Lower lobe of right lung (tissue), 2 donors: ENCODE measurements at regions not wholly inside any gene's neighbourhood (a gene's known extent, or its start where the extent isn't known, plus 50 kb on each side); places are given as distances from the start of the nearest gene placed in this dataset.

Experiments used
- ATAC-seq, 2 donors: fragments of 200-7000 bp; cut with Tn5 transposase; one replicate each; pipeline ENCODE4 v1.9.1; 2020 to 2022; ENCODE audit warnings: mild to moderate bottlenecking in 2 of 2, moderate library complexity in 2 of 2
- DNase-seq: peaks from one replicate; pipeline ENCODE4 v3.0.0-alpha.2; 2020
- H3K27ac ChIP-seq: fragments of 200-600 bp; one replicate; pipeline ENCODE4 v1.8.0; 2022
- H3K27me3 ChIP-seq: fragments of 200-600 bp; one replicate; pipeline ENCODE4 v1.8.0; 2022; ENCODE audit warnings: low read depth
- H3K36me3 ChIP-seq: fragments of 200-600 bp; one replicate; pipeline ENCODE4 v1.8.0; 2022; ENCODE audit warnings: mild to moderate bottlenecking
- H3K4me1 ChIP-seq: fragments of 200-600 bp; one replicate; pipeline ENCODE4 v1.8.0; 2022
- H3K4me3 ChIP-seq: fragments of 200-600 bp; one replicate; pipeline ENCODE4 v1.8.0; 2022; ENCODE audit warnings: mild to moderate bottlenecking
- H3K9me3 ChIP-seq: fragments of 200-600 bp; one replicate; pipeline ENCODE4 v1.8.0; 2022
- CTCF ChIP-seq: fragments of 200-600 bp; IDR thresholded peaks from one replicate; pipeline ENCODE4 v1.8.0; 2022; ENCODE audit warnings: antibody characterized with exemption, mild to moderate bottlenecking
- intact Hi-C: fragments of 100-400 bp; cut with DNase I; formaldehyde crosslinking; loops from one replicate; pipeline ENCODE4 v1.11.0; 2022
- donor health status: DM: no; HTN: yes; CAD: no; lungs with severe emphysema.

GRCh38 chr5:141800617-141801016, 77.6 kb downstream of the PCDH1 start:
- peaks cover 19% of the 10 kb centered on the region for H3K4me1 ChIP-seq
- no peak for ATAC-seq
- intact Hi-C loops = no loop called here

GRCh38 chr5:141799507-141800167, 78.6 kb downstream of the PCDH1 start:
- Histone ChIP-seq H3K4me3 (no peak overlapping the region), H3K36me3 (no peaks in the 10 kb centered on the region), H3K9me3 (no peaks in the 10 kb centered on the region), H3K27ac (no peak overlapping the region), H3K27me3 (peaks cover 3% of the 10 kb centered on the region), H3K4me1 (peaks cover 10% of the 10 kb centered on the region)
- TF ChIP-seq CTCF = no peak
- intact Hi-C loops = no loop called here
- ATAC-seq (no peak), DNase-seq (no peak)

More at GRCh38 chr5:141800617-141801016, 77.6 kb downstream of the PCDH1 start:
- Histone ChIP-seq H3K27ac (no peak overlapping the region), H3K36me3 (no peaks in the 10 kb centered on the region), H3K4me3 (no peak overlapping the region), H3K27me3 (peaks cover 10% of the 10 kb centered on the region), H3K9me3 (no peaks in the 10 kb centered on the region)
- DNase-seq = no peak
- TF ChIP-seq CTCF = no peak

DNA sequence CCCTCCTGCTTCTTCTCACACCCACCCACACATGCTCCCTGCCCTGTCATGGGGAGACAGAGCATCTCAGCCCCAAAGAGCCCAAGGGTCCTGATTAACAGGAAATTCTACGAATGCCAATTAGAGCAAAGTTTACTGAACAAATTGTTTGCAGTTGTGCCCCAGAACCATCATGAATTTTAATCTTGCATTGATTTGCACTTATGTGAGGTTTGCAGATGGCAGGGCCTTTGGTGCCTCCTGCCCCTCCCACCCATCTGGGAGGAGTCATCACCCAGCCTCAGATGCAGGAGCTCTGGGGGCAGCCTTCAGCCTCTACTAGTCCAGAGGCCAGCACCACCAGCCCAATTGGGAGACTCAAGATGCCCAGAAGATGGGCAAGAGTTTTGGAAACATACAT, 80.8 kb downstream of the PCDH1 start:
- ATAC-seq = no peak
- H3K9me3 ChIP-seq = no peaks in the 10 kb centered on the region
- no peaks in the 10 kb centered on the region for H3K4me1 ChIP-seq
- H3K27ac ChIP-seq = no peak overlapping the region
- DNase-seq = no peak
- intact Hi-C loops = no loop called here
- H3K27me3 ChIP-seq = no peaks in the 10 kb centered on the region
- no peak for TF ChIP-seq CTCF
- no peak overlapping the region for H3K4me3 ChIP-seq
- H3K36me3 ChIP-seq = no peaks in the 10 kb centered on the region

- Histone ChIP-seq H3K4me3 (no peak overlapping the region), H3K27ac (no peak overlapping the region), H3K36me3 (no peaks in the 10 kb centered on the region), H3K27me3 (no peaks in the 10 kb centered on the region), H3K9me3 (no peaks in the 10 kb centered on the region), H3K4me1 (no peaks in the 10 kb centered on the region)
- TF ChIP-seq CTCF = no peak
- DNase-seq (no peak), ATAC-seq (no peak)
- intact Hi-C loops = no loop called here
Observed at GRCh38 chr5:141795421-141795820, 82.8 kb downstream of the PCDH1 start.

DNA sequence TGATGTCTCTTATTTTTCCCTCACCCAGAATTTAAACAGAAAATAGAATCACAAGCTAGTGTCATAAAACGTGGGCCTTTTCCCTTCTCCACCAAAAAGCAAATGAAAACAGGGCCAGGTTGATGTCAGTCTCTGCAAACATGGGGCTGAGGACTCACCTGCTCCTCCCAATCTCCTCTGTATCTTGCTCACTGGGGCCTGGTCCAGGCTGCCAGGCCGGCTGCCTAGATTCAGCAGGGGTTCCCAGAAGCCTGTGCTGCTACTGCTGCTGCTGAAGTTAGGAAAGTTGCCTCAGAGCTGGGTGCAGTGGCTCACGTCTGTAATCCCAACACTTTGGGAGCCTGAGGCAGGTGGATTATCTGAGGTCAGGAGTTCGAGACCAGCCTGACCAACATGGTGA, 84.3 kb downstream of the PCDH1 start:
- intact Hi-C loops = no loop called here
- ATAC-seq = no peak
- DNase-seq = no peak
- no peaks in the 10 kb centered on the region for H3K9me3 ChIP-seq
- no peaks in the 10 kb centered on the region for H3K27me3 ChIP-seq
- H3K4me3 ChIP-seq = no peak overlapping the region
- no peak for TF ChIP-seq CTCF
- H3K27ac ChIP-seq = no peak overlapping the region
- no peaks in the 10 kb centered on the region for H3K36me3 ChIP-seq
- H3K4me1 ChIP-seq = no peaks in the 10 kb centered on the region
